ENCODE measurements at regions not wholly inside any gene's neighbourhood (a gene's known extent, or its start where the extent isn't known, plus 50 kb on each side); places are given as distances from the start of the nearest gene placed in this dataset.

DNA sequence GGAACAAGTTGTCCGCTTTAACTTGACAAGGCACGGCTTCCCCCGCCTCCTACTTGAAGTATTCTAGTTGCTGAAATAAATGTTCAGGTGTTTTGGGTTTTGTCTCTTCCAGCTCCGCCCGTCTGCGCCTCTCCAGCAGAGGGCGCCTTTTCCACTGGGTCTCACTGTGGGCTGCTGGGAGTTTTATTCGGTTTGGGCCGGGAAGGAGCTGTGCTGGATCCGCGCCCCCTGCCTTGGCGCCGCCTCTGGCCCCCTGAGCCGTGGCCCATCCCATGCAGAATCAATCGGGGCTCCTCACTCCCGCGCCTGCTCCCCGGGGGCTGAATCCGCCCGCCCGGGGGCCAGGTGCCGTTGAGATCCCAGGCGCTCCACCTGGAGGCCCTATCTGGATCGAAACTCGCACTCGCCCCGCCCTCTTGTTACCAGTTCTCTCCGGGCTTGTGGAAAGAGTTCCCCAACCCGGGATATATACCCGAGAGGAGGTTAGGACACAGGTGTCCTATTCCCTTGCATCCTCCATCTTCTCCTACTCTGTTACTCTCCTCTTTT lies 51.0 kb upstream of the TCF21 start (continued):
- TF ChIP-seq, protein P1, sequence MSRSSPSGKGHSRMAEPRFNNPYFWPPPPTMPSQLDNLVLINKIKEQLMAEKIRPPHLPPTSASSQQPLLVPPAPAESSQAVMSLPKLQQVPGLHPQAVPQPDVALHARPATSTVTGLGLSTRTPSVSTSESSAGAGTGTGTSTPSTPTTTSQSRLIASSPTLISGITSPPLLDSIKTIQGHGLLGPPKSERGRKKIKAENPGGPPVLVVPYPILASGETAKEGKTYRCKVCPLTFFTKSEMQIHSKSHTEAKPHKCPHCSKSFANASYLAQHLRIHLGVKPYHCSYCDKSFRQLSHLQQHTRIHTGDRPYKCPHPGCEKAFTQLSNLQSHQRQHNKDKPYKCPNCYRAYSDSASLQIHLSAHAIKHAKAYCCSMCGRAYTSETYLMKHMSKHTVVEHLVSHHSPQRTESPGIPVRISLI (tag by site-specific recombination; IDR thresholded peaks at IDR 0.05) = no peak
- TF ChIP-seq GLIS2 (tag by site-specific recombination; IDR thresholded peaks at IDR 0.05) = peak; percentile 32; the same call in 1 of the 2 replicates
- 0 out of 2 replicates have a peak, but pooled peaks have one; percentile 40 for TF ChIP-seq ZNF629 (tag by site-specific recombination; IDR thresholded peaks at IDR 0.05)
- TF ChIP-seq, protein P2, sequence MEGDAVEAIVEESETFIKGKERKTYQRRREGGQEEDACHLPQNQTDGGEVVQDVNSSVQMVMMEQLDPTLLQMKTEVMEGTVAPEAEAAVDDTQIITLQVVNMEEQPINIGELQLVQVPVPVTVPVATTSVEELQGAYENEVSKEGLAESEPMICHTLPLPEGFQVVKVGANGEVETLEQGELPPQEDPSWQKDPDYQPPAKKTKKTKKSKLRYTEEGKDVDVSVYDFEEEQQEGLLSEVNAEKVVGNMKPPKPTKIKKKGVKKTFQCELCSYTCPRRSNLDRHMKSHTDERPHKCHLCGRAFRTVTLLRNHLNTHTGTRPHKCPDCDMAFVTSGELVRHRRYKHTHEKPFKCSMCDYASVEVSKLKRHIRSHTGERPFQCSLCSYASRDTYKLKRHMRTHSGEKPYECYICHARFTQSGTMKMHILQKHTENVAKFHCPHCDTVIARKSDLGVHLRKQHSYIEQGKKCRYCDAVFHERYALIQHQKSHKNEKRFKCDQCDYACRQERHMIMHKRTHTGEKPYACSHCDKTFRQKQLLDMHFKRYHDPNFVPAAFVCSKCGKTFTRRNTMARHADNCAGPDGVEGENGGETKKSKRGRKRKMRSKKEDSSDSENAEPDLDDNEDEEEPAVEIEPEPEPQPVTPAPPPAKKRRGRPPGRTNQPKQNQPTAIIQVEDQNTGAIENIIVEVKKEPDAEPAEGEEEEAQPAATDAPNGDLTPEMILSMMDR (tag by site-specific recombination; IDR thresholded peaks at IDR 0.05) = peak; percentile 96
- TF ChIP-seq ZSCAN16 (tag by site-specific recombination; IDR thresholded peaks at IDR 0.05) = no peak
- TF ChIP-seq ZNF350 (tag by site-specific recombination; IDR thresholded peaks at IDR 0.05) = no peak
- peak; percentile 91 for TF ChIP-seq ZNF2 (tag by site-specific recombination; IDR thresholded peaks at IDR 0.05)
- TF ChIP-seq ZNF433 (tag by site-specific recombination; IDR thresholded peaks at IDR 0.05; ENCODE audit: low read depth) = no peak
- no peak for TF ChIP-seq ZNF132 (tag by site-specific recombination; IDR thresholded peaks at IDR 0.05; ENCODE audit: borderline replicate concordance)
- no peak for TF ChIP-seq ZNF302 (tag by site-specific recombination; IDR thresholded peaks at IDR 0.05; ENCODE audit: low read depth)
- no peak for TF ChIP-seq ZNF184 (tag by site-specific recombination; IDR thresholded peaks at IDR 0.05)
- peak; percentile 29; the same call in 1 of the 2 replicates for TF ChIP-seq ZNF664 (tag by site-specific recombination; IDR thresholded peaks at IDR 0.05)
- TF ChIP-seq TRIM28 (IDR thresholded peaks at IDR 0.05; ENCODE audit: borderline replicate concordance, low read length) = 0 out of 2 replicates have a peak, but pooled peaks have one; percentile 67
- TF ChIP-seq, protein P3, sequence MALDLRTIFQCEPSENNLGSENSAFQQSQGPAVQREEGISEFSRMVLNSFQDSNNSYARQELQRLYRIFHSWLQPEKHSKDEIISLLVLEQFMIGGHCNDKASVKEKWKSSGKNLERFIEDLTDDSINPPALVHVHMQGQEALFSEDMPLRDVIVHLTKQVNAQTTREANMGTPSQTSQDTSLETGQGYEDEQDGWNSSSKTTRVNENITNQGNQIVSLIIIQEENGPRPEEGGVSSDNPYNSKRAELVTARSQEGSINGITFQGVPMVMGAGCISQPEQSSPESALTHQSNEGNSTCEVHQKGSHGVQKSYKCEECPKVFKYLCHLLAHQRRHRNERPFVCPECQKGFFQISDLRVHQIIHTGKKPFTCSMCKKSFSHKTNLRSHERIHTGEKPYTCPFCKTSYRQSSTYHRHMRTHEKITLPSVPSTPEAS (tag by site-specific recombination; IDR thresholded peaks at IDR 0.05) = no peak
- TF ChIP-seq ZSCAN30 (tag by site-specific recombination; IDR thresholded peaks at IDR 0.05) = peak; percentile 83
- TF ChIP-seq, protein P4, sequence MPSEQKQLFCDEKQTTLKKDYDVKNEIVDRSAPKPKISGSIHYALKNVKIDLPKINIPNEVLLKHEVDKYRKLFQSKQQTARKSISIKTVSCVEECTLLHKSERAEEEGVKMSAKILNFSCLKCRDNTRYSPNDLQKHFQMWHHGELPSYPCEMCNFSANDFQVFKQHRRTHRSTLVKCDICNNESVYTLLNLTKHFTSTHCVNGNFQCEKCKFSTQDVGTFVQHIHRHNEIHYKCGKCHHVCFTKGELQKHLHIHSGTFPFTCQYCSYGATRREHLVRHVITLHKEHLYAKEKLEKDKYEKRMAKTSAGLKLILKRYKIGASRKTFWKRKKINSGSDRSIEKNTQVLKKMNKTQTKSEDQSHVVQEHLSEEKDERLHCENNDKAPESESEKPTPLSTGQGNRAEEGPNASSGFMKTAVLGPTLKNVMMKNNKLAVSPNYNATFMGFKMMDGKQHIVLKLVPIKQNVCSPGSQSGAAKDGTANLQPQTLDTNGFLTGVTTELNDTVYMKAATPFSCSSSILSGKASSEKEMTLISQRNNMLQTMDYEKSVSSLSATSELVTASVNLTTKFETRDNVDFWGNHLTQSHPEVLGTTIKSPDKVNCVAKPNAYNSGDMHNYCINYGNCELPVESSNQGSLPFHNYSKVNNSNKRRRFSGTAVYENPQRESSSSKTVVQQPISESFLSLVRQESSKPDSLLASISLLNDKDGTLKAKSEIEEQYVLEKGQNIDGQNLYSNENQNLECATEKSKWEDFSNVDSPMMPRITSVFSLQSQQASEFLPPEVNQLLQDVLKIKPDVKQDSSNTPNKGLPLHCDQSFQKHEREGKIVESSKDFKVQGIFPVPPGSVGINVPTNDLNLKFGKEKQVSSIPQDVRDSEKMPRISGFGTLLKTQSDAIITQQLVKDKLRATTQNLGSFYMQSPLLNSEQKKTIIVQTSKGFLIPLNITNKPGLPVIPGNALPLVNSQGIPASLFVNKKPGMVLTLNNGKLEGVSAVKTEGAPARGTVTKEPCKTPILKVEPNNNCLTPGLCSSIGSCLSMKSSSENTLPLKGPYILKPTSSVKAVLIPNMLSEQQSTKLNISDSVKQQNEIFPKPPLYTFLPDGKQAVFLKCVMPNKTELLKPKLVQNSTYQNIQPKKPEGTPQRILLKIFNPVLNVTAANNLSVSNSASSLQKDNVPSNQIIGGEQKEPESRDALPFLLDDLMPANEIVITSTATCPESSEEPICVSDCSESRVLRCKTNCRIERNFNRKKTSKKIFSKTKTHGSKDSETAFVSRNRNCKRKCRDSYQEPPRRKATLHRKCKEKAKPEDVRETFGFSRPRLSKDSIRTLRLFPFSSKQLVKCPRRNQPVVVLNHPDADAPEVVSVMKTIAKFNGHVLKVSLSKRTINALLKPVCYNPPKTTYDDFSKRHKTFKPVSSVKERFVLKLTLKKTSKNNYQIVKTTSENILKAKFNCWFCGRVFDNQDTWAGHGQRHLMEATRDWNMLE (tag by site-specific recombination; conservative IDR thresholded peaks at IDR 0.05; ENCODE audit: low read depth) = peak; percentile 34; the same call in 1 of the 2 replicates
- TF ChIP-seq, protein P5, sequence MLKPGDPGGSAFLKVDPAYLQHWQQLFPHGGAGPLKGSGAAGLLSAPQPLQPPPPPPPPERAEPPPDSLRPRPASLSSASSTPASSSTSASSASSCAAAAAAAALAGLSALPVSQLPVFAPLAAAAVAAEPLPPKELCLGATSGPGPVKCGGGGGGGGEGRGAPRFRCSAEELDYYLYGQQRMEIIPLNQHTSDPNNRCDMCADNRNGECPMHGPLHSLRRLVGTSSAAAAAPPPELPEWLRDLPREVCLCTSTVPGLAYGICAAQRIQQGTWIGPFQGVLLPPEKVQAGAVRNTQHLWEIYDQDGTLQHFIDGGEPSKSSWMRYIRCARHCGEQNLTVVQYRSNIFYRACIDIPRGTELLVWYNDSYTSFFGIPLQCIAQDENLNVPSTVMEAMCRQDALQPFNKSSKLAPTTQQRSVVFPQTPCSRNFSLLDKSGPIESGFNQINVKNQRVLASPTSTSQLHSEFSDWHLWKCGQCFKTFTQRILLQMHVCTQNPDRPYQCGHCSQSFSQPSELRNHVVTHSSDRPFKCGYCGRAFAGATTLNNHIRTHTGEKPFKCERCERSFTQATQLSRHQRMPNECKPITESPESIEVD (tag by site-specific recombination; IDR thresholded peaks at IDR 0.05) = no peak
- no peak for TF ChIP-seq ZNF248 (tag by site-specific recombination; IDR thresholded peaks at IDR 0.05)
- TF ChIP-seq, protein P6, sequence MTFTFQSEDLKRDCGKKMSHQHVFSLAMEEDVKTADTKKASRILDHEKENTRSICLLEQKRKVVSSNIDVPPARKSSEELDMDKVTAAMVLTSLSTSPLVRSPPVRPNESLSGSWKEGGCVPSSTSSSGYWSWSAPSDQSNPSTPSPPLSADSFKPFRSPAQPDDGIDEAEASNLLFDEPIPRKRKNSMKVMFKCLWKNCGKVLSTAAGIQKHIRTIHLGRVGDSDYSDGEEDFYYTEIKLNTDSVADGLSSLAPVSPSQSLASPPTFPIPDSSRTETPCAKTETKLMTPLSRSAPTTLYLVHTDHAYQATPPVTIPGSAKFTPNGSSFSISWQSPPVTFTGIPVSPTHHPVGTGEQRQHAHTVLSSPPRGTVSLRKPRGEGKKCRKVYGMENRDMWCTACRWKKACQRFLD (tag by site-specific recombination; IDR thresholded peaks at IDR 0.05) = no peak
- TF ChIP-seq HOXD13 (CRISPR knock-in tag; IDR thresholded peaks at IDR 0.05; ENCODE audit: borderline replicate concordance) = no peak
- TF ChIP-seq ZNF146 (tag by site-specific recombination; IDR thresholded peaks at IDR 0.05) = no peak
- no peak for TF ChIP-seq ZNF311 (tag by site-specific recombination; IDR thresholded peaks at IDR 0.05; ENCODE audit: borderline replicate concordance)
- TF ChIP-seq ZNF174 (tag by site-specific recombination; IDR thresholded peaks at IDR 0.05) = no peak
- peak; percentile 42; the same call in 1 of the 2 replicates for TF ChIP-seq GLIS1 (tag by site-specific recombination; IDR thresholded peaks at IDR 0.05)
- TF ChIP-seq ZNF133 (tag by site-specific recombination; IDR thresholded peaks at IDR 0.05) = no peak
- no peak for TF ChIP-seq ZNF529 (tag by site-specific recombination; IDR thresholded peaks at IDR 0.05; ENCODE audit: insufficient replicate concordance)
- no peak for TF ChIP-seq ZNF175 (tag by site-specific recombination; IDR thresholded peaks at IDR 0.05)
- TF ChIP-seq ZNF510 (tag by site-specific recombination; IDR thresholded peaks at IDR 0.05; ENCODE audit: insufficient replicate concordance) = no peak
- peak; percentile 89 for TF ChIP-seq ZNF76 (tag by site-specific recombination; IDR thresholded peaks at IDR 0.05; ENCODE audit: borderline replicate concordance, low read depth)

Measured in HEK293 (cell line).